HG03442 (cell line): ENCODE measurements at regions not wholly inside any gene's neighbourhood (a gene's known extent, or its start where the extent isn't known, plus 50 kb on each side); places are given as distances from the start of the nearest gene placed in this dataset.
A peak's percentile ranks its signal among the peaks of the same experiment; 100 is the strongest.
"Not testable (repeated sequence)": the region's sequence is repeated elsewhere in the genome, so short reads cannot be mapped to it uniquely, and the experiment has no call there.

Experiments used
- ATAC-seq: cut with Tn5 transposase; IDR thresholded peaks from one replicate; pipeline ENCODE4 v1.9.1; 2021; ENCODE audit warnings: mild to moderate bottlenecking, moderate library complexity; ENCODE audit not compliant: unreplicated experiment

DNA sequence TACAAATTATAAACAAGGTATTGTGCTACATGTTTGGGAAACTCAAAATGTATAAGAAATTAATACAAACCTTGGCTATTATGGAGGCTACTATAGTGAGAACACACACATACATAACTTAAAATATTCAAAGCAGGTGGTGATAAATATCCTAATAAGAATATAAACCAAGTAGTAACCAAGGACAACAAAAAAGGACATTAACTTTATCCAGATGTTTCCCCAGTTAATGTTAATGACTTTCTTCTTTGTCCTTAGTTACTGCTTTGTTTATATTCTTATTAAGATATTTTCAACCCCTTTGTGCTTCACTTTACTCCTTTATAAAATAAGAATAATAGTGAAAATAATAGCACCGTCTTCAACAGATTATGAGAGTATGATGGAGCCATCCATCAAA lies 241.6 kb downstream of the CALCRL start:
- no peak for ATAC-seq

GRCh38 chr2:187206071-187206470 lies 242.0 kb downstream of the CALCRL start:
- ATAC-seq, result no peak

DNA sequence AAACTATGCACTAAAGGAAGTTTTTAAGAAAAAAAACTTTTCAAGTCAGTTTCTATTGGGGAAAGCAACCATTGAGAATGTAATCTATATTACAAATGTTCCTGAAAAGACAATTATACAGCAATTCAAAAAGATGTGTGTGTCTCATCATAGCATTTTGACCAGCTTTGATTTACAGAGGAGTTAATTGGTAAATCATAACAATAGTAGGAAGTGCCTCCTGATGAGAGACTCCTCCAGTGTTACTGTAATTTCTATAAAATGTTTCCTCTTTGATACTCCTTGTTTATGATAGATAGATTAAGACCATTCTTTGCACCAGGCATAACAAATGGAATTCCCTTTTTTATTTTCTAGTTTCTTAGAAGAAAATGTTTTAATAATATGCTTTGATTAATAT lies 249.9 kb downstream of the CALCRL start:
- no peak for ATAC-seq

DNA sequence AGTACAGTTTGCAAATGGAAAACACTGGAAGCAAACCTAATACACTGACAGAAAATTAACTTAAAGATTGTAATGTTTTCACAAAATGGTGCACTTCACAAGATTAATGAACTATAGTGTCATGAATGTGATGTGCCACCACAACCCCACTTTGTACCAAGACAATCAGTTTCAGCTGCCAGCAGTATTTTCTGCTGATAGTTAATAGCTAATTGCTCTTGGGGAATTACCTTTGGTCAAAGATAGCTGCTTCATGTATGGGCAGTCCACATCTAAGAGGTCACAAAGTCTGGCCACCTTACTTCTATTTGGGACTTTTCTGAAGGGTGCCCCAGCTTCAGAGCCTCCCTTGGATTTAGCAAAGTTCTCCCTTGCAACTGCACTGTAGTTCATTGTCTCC lies 254.0 kb downstream of the CALCRL start:
- ATAC-seq, result no peak

- ATAC-seq, result no peak
These were observed 259.0 kb downstream of the CALCRL start for GRCh38 chr2:187188783-187189631.

DNA sequence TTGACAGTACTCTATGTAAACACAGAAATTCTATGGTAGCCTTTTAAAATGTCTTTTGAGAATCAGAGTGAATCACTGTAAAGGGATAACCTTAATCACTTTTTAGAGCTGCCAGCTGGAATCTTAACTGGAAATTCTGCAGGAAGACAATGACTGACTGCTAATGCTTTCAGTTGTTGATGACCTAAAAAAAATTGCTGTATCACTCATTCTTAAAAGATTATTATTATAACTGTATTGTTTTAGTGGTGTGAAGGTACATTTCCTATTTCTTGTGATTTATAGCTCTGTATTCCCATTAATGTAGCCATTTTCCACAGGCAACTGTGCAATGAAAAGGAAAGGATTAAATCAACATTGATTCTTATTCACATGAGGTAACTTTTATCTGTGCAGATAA lies 260.5 kb downstream of the CALCRL start:
- no peak for ATAC-seq

DNA sequence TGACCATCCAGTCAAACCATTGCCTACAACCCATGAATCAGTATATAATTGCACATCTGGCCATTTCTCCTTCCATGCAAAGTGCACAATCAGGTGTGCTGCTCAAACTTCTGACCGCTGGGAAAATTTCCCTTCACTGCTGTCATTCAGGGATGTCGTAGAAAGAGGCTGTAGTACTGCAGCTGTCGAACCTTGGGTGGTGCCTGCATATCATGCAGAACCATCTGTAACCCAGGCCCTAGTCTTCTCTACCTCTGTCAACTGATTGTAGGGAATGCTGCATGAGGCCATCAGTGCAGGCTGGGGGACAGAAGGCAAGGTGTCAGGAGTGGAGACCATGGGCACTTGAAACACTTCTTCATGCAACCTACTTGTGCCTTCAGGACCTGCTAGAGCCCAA lies 267.5 kb downstream of the CALCRL start:
- ATAC-seq, result no peak

DNA sequence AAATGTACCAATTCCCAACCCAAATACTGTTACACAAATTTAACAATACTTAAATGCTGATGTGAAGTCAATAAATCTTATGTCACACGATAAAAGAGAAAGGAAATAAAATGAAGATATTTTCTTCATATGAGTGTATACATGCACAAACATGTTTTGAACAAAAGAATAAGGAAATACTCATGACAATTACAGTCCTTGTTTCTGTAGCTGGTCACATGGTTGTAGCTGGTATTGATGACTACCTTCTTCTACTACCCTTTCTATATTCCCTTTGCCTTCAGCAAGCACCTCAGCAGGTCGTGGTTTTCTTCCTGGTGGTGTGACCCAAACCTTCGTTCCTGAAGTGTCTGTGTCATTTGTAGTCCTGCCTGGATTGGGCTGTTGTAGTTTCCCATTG lies 269.2 kb downstream of the CALCRL start:
- not testable (repeated sequence) for ATAC-seq

- no peak for ATAC-seq
These were observed 270.8 kb downstream of the CALCRL start for GRCh38 chr2:187177253-187177652.

DNA sequence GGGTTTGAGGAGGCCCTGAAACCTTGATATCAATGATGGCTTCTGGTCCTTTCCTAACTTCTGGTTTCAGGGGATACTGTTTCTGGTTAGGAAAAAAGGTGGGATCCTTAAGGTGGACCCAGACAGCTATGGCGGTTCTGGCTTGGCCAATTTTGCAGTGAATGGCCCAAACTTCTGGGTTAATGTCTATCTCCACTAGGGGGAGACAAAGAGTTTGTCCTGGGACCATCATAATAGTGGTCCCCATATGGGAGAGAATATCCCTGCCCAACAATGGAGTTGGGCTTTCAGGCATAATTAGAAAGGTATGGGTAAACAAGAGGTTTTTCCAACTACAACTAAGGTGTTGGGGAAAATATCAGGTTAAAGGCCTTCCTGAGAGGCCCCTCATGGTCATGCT lies 273.5 kb downstream of the CALCRL start:
- no peak for ATAC-seq

- ATAC-seq, result no peak
These were observed 276.7 kb downstream of the CALCRL start for GRCh38 chr2:187171318-187171717.

GRCh38 chr2:187169864-187170263 lies 278.2 kb downstream of the CALCRL start:
- no peak for ATAC-seq

DNA sequence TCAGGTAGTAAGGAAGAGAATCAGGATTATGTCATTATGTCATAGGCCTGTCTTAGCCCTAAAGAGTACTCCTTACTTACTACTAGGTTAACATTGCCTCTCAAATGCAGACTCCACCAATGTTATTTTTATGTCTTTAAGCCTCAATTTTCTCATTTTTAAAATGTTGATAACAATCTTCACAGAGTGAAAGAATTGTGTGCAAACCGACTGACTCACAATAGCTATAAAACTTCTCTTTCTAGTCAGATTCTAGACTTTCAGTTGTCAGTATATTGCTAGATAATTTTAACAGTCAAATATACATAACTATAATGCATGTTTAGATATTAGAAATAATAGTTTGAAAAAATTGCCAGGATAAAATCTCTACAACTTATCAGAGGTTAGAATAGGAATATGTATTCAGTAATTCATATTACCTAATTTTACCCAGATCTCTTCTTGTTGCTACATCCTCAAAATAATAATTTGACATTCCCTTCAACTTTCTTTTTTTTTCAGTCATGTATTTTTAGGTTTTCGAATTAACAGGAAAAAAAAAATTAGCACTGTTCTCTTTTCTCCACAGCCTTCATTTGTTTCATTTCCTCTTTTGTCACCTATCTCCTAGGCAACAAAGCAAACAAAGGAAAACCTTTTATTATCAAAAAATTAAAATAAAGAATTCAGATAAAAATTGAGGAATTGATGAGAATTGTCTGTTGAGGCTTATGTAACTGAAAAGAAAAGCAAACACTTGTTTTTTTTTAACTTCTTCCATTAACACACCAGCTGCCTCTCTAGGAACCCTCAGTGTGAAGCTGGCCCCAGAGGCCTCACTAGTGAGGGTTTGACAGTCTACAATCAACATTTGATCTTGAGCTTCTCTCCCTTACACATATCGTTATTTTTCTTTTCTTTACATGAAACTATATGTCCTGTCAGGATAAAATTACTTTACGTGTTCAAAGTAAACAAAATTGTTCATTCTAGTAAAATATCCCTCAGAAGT lies 279.0 kb downstream of the CALCRL start:
- peak; percentile 68 for ATAC-seq

DNA sequence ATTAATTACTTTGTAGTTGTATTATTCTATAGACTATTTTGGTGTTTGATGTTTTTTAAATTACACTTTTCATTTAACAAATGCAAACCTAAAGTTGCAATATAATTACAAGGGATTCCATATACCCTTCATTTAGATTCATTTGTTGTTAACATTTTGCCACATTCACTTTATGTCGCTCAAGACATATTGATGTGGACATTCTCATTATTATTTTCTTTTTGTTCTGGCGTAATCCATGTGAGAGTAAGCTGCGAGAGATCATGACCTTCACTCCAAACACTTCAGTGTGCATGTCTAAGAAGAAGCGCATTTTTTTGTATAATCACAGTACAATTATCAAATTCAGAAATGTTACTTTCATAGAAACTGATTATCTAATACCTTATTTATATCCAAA lies 280.6 kb downstream of the CALCRL start:
- ATAC-seq, result no peak

DNA sequence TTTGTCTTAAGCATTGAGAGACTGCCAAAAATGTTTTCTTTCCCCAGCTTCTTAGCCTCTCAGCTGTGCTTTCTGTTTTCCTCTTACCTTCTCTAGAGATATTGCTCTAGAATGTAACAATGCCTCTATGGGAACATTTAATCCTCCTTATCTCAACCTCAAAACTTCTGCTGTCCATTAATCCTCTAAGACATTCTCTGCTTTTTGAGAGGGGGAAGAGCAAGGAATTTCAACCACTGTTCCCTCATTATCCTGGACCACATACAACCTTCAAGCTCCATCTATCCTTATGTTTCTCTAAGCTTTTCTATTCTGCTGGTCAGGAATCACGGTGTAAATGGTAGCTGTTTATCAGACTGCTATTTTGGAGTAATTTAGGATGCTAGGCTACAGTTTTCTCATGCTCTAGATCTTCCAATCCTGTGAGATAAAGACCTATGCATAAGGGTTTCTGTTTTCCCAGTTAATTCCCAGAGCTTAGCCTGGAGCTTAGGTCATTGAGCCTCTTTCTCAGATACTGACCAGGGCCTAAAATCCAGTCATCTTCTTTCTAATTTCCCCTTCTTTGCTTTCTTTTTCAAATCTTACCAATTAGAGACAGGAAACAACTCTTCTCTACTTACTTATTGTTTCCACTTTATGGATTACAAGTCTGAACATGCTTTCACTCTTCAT lies 282.0 kb downstream of the CALCRL start:
- no peak for ATAC-seq

- no peak for ATAC-seq
These were observed 289.6 kb downstream of the CALCRL start for GRCh38 chr2:187158452-187158851.

DNA sequence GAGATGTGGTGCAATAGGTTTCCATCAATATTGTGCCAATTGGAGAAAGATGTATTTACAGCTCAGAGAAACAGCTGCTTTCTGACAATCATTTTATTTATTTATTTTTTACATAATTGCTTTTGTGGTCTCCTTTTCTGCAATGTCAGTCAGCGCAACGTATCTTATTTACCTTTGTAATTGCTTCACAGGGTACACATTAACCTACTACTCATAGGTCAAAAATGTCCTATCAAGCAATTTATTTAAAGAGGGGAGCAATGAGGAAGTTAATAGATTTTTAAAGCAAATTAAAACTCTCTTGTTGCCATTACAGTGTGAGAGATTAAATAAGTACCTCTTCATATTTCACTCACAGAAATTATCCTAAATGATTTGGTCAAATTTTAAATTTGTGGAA lies 291.0 kb downstream of the CALCRL start:
- ATAC-seq, result no peak

DNA sequence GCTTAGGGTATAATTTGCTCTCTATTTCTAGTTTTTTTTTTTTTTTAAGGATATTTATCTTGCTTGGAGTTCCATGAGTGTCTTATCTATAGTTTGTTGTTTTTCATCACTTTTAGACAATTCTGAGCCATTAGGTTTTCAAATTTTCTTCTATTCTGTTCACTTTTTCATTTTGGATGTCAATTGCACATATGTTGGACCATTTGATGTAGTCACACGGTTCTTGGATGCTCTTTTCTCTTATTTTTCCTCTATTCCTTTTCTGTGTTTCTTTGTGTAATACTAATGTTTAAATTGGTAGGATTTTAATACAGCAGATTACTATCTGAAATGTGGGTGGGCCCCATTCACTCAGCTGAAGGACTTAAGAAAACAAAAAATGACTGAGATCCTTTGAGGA lies 292.6 kb downstream of the CALCRL start:
- ATAC-seq, result no peak

- ATAC-seq, result no peak
These were observed 297.4 kb downstream of the CALCRL start for GRCh38 chr2:187150670-187151069.

- ATAC-seq, result no peak
These were observed 299.2 kb upstream of the ZSWIM2 start for GRCh38 chr2:187148059-187148714.

DNA sequence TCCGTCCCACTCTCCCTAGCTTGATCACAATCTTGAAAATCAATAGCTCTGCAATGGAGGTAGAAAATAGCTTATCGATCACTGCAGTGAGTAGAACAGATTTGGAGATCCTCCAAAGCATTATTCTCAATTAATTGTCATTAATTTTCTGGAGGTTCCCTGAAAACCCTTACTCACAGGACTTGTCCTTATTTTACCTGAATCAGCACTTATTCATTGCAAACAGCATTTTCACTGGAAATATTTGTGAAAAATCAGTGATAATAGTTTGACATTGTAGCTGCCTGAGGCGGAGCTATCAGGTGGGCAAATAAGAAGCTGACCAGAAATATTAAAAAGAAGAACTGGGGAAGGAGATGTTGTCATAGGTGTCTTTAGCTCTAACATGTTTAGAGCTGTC lies 294.6 kb upstream of the ZSWIM2 start:
- ATAC-seq, result no peak
